ENCODE measurements at regions not wholly inside any gene's neighbourhood (a gene's known extent, or its start where the extent isn't known, plus 50 kb on each side); places are given as distances from the start of the nearest gene placed in this dataset.

DNA sequence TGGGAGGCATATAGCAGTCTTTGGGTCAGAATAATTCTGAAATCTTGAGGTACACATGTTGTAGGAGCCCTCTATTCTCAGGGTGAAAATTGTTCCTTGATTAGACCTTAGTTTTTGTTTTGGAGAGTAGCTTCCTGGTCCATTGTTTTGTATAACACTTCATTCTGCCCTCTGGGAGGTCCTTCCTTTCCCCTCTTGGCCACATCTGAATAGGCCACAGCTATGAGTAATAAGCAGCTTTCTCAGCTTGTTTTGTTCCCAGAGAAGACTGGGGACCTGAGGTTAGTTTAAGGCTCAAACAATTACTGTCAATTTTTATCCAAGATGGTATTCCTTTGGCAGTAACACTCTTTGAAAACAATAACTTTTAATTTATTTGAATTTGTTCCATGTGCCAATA, 72.6 kb upstream of the NOL4 start:
- TF ChIP-seq, protein P1, sequence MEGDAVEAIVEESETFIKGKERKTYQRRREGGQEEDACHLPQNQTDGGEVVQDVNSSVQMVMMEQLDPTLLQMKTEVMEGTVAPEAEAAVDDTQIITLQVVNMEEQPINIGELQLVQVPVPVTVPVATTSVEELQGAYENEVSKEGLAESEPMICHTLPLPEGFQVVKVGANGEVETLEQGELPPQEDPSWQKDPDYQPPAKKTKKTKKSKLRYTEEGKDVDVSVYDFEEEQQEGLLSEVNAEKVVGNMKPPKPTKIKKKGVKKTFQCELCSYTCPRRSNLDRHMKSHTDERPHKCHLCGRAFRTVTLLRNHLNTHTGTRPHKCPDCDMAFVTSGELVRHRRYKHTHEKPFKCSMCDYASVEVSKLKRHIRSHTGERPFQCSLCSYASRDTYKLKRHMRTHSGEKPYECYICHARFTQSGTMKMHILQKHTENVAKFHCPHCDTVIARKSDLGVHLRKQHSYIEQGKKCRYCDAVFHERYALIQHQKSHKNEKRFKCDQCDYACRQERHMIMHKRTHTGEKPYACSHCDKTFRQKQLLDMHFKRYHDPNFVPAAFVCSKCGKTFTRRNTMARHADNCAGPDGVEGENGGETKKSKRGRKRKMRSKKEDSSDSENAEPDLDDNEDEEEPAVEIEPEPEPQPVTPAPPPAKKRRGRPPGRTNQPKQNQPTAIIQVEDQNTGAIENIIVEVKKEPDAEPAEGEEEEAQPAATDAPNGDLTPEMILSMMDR (IDR thresholded peaks at IDR 0.05): no peak
- H3K4me3 ChIP-seq: no peak overlapping the region
- no peak overlapping the region for H3K27ac ChIP-seq
- DNase-seq (ENCODE audit: low spot score): no peak

DNA sequence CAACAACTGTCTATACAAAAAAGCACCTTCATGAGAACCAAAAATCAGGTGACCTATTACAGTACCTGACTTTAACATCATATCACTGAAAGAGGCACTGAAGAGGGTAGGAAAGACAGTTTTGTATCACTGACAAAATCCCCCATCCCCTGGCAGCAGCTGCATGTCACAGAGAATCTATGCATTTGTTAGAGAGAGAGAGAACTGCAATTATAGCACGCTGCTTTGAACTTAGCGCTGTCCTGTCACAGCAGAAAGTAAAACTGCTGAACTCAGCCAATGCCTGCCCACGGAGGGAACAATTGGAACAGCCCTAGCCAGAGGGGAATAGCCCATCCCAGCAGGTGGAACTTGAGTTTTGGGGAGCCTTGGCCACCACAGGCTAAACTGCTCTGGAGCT, 75.1 kb upstream of the NOL4 start:
- TF ChIP-seq, protein P1 (IDR thresholded peaks at IDR 0.05): no peak
- Histone ChIP-seq H3K27ac (no peak overlapping the region), H3K4me3 (no peak overlapping the region)
- DNase-seq (ENCODE audit: low spot score): no peak

DNA sequence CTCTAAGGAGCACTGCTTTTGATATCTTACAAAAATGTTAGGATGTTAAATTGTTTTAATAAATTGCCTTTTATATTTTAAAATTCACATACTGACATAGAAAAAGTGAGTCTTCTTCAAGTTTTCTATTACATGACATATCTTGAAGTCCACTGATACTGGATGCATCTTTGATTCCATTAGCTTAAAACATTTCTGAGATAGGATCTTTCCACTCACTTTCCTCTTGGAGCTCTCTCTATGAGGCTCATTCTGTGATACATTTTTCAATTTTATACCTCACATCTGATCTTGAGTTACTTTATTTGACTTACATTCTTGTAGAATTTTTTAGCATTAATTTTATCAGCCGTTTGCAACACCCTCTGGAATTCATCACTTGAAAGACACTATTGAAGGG, 86.8 kb upstream of the NOL4 start:
- no peak for DNase-seq (ENCODE audit: low spot score)
- TF ChIP-seq, protein P1 (IDR thresholded peaks at IDR 0.05): no peak

DNA sequence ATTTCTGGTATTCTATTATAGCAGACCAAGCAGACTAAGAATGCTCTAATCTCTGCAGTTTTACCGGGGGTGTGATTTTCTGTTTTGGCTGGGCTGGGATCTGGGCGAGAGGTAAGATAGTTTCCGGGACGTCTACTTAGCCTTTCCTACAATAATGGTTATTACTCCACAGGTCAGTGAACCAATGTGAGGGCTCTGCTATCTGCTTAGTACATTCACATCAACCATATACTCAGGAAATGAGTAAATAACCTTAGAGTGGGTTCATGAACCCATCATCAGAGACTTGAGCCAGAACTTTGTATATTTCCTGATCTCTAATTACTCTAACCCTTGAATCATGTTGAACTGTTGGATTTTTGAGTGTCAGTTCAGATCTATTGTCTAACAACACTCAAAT, 90.1 kb upstream of the NOL4 start:
- TF ChIP-seq, protein P1 (IDR thresholded peaks at IDR 0.05): no peak
- no peak overlapping the region for H3K4me3 ChIP-seq
- DNase-seq (ENCODE audit: low spot score): no peak
- H3K27ac ChIP-seq: no peak overlapping the region

More for the DNA sequence above, 86.8 kb upstream of the NOL4 start:
- Histone ChIP-seq H3K27ac (no peak overlapping the region), H3K4me3 (no peak overlapping the region)

DNA sequence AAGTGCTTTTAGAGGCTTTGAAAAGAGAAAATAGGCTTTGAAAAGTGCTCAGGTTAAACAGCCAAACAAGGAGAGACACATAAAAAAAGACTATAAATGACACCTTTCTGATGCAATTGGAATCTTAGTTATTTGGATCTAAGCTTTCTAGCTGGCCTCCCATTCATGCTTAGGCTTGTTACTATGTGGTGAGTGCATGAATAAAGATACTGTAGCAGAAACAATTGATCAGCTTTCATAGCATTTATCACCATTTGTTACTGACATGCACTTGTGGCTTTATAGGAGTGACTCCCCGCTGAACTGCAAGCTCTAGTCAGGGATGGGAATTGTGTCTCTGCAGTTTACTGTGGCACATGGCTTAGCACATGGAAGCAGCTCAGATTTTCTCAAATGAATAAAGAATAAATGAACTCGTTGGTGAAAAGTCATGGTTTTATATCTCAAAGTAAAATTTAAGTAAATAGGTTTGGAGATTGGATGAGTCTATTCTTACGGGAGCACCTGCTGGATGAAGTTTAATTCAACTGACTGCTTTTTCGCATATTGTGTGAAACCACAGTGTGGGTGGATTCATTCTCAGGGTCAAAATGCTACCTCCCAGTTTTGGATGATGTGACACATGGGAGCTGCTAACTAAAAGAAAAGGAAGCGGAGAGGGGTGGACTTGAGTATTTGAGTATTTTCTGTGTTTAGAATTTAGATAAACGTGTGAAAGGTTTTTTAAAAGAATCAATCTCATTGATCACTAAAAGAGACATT, 91.1 kb upstream of the NOL4 start:
- no peak overlapping the region for H3K27ac ChIP-seq
- TF ChIP-seq, protein P1 (IDR thresholded peaks at IDR 0.05): no peak
- DNase-seq (ENCODE audit: low spot score): no peak
- H3K4me3 ChIP-seq: no peak overlapping the region

DNA sequence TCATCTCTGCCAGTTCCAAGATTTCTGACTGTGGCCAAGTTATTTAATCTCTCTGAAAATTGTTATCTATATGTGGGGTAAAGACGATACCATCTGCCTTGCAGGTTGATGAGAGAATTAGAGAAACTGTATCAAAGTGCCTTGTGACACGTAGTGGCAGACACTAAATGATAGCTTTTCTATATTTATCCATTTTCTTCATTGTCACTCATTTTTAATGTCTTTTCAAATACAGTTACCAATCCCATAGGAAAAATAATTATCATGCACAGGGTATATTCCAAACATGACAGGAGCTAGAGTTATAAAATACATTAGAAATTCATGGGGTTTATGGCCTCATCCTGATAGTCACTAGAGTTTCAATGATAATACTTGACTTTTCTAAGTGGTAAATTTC, 95.6 kb upstream of the NOL4 start:
- no peak overlapping the region for H3K27ac ChIP-seq
- TF ChIP-seq, protein P1 (IDR thresholded peaks at IDR 0.05): no peak
- DNase-seq (ENCODE audit: low spot score): no peak
- no peak overlapping the region for H3K4me3 ChIP-seq

DNA sequence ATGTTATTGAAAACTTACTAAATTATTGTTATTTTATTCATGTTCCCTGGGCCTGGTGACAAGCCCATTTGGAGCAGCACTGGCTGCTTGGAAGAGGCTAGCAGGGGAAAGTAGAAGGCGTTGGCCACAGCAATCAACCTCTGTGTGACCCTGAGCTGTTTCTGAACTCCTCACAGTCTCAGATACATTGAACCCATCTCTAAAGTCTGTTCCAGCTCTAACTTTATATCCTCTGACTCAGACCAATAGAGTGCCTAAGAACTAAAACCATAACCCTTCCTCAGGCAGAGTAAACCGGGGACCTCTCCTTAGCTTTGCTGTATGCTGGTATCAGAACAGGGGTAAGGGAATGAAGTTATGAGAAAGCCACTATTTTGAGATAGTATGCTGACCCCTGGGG, 96.4 kb upstream of the NOL4 start:
- H3K4me3 ChIP-seq: no peak overlapping the region
- no peak for DNase-seq (ENCODE audit: low spot score)
- TF ChIP-seq, protein P1 (IDR thresholded peaks at IDR 0.05): no peak
- H3K27ac ChIP-seq: no peak overlapping the region

All from coronary artery (tissue), 2 donors.